ENCODE measurements at regions not wholly inside any gene's neighbourhood (a gene's known extent, or its start where the extent isn't known, plus 50 kb on each side); places are given as distances from the start of the nearest gene placed in this dataset.

DNA sequence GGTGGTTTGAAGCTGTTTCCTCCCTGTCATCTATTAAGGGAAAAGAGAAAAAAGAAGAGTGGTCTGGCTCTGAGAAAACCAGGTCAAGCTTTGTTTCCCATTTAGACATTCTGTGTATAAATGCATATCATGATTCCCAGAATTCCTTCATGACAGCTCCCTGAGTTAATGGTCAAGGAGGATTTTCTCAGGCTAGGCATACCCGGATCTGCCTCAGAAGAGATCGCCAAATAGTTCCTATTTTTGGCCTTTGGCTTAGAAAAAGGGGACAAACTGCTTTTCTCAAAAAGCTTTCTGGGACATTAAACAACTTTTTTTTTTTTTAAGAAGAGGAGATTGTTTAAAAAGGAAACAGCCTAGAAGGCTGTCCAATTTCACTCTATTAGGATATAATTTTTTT is 53.5 kb upstream of the PIP4K2A start:
- DNase-seq = no peak

DNA sequence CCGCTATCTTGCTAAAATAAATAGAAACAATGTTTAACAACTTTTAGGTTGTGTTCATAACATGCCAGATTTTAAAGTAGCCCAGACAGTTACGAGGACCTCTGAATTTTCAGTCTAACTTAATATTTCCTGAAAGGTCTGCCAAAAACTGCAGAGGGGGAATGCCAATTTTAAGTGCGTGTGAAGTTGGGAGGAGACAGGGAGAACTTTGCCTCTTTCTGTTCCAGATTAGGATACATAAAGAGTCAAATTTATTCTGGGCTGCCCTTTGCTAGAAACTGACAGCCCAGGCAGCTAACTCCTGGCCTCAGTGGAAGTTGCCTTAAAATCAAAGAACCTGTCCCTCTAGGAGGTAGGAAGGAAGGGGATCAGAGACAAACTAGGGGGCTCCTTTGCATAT is 52.3 kb upstream of the PIP4K2A start:
- DNase-seq = no peak

DNA sequence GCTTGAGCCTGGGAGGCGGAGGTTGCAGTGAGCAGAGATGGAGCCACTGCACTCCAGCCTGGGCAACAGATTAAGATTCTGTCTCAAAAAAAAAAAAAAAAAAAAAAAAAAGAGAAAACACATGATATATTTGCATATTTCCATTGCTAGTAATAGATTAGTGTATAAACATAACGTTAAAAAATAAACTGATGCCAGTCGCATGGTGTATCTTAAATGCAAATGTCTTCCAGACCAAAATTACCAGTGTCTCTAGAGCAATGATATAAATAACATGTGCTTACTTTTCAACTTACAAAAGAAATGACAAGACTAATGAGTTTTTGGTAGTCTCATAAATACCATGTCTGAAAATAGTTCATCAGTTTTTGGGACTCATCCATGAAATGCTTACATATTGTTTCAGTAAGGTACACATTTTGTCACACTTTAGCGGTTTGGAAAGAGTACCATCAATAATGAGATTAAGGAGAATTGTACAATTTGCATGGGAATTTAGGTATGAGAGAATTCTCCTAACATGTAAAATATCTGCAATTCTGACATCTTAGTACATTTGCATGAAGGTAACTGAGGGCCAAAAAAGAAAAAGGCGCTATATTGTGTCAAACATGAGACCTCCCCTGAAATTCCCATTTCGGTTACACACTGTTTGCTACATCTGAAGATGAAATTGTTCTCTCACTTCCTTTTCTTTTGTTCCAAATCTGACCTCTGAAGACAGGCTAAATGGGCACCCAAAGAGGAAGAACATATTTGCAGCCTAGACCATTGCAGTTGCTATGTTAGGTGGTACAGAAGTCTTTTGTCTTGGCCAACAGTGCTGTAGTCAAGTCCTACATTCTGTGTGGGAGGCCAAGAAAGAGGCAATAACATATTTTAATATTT is 51.5 kb upstream of the PIP4K2A start:
- no peak for DNase-seq

DNA sequence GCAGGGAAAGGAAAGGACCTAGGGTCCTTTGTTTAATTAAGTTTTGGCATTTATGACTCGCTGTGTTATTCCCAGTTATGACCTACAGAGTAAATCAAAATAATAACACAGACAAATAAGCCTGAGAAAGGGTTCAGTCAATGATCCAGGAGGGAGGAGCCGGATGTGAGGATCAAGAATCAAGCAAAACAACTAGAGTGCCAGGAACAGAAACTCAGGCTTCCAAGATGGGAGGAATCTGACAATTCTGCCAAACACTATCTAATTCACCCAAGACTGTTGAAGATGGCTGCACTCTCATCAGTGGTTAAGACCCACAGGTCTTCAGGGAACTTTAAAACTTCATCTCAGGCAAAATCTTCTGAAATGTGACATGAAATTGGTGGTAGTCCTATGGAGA is 50.3 kb upstream of the PIP4K2A start:
- DNase-seq = no peak
